ENCODE measurements at regions not wholly inside any gene's neighbourhood (a gene's known extent, or its start where the extent isn't known, plus 50 kb on each side); places are given as distances from the start of the nearest gene placed in this dataset.

- no peak for DNase-seq
Measured at GRCh38 chr2:16022548-16023240, 82.3 kb downstream of the MYCN start.

- DNase-seq = no peak
Measured at GRCh38 chr2:16021611-16022363, 81.4 kb downstream of the MYCN start.

DNA sequence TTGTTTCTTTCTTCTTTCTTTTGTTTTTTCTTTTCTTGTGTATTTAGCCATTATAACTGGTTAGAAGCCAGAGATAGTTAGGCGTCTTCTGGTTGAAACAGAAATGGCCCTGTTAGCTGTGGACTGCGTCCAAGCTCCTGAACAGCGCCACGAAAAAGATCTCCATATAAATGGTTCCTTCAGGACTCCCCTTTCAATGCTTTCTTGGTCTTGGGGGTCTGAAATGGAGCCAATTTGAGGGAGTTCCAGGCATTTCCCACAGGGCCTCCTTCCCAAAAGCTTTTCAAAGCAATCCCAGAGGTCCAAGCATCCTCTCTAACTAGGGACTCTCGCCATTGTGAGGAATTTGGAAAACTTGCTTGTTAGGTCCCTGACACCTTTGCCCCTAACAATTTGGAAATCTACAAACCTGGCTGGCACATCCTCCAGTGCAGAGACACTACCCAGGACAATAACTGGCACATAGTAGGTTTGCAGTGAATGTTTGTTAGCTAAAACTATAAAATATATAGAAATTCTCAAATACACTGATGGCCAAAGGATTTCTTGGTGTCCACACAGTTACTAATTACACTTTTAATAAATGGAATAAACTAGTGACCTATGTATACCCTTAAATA, 80.1 kb downstream of the MYCN start:
- no peak for DNase-seq

GRCh38 chr2:16019617-16020351, 79.4 kb downstream of the MYCN start:
- DNase-seq = no peak

DNA sequence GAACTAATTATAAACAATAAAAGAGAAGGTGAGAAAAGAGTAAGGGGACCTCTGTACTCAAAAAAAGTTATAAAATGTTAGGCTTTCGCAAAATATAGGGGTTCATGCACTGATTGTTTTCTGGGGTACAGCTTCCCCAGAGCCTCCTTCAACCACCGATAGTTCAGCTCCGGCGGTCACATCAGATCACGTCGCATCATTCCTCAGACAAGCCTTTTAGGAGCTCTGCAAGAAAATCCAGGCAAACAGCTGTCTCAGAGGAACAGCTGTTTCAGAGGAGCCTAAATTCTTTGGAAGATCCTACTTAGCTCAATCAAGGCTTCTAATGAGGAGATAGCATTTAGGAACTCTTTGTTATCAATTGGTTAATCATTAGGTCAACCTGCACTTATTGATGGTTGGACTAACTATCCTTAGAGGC, 78.7 kb downstream of the MYCN start:
- DNase-seq = no peak

DNA sequence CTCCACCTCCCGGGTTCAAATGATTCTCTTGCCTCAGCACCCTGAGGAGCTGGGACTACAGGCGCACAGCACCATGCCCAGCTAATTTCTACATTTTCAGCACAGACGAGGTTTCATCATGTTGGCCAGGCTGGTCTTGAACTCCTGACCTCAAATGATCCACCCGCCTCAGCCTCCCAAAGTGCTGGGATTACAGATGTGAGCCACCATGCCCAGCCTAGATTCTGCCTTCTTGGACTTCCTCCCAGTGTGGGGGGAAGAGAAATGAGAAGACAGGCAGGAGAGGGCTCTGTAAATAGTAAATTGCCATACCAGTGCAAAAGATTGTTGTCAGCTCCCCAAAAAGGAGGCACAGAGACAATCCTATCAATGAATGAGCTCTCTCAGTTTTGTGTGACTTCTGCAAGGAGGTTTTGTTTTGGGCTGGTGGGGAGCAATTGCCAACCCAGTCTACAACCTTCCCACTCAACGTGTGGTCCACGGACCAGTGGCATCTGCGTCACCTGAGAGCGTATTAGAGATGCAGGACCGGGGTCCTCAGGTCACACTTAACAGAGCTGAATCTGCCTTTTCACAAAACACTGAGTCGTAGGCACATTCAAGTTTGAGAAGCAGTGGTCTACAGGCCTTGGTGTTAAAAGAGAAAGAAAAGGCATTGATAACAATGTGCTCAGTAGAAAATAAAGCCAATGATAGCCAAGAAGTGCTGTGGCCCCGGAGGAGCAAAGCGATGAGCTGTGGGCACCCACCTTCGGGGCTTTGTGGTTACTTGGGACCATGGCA, 78.1 kb downstream of the MYCN start:
- no peak for DNase-seq

DNA sequence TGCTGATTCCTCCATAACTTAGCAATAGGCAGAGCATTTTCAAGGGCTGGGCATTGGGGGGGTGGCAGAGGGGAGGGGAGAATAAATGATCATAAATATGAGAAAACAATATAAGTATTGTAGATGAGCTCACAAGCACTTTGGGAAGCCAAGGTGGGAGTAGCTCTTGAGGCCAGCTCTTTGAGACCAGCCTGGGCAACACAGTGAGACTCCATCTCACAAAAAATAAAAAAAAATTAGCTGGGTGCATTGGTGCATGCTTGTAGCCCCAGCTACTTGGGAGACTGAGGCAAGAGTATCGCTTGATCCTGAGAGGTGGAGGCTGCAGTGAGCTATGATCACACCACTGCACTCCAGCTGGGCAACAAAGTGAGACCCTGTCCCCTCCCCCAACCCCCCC, 75.9 kb downstream of the MYCN start:
- DNase-seq = no peak

GRCh38 chr2:16015903-16016265, 75.5 kb downstream of the MYCN start:
- no peak for DNase-seq

GRCh38 chr2:16015210-16015902, 75.0 kb downstream of the MYCN start:
- no peak for DNase-seq

GRCh38 chr2:16014802-16015201, 74.5 kb downstream of the MYCN start:
- no peak for DNase-seq

DNA sequence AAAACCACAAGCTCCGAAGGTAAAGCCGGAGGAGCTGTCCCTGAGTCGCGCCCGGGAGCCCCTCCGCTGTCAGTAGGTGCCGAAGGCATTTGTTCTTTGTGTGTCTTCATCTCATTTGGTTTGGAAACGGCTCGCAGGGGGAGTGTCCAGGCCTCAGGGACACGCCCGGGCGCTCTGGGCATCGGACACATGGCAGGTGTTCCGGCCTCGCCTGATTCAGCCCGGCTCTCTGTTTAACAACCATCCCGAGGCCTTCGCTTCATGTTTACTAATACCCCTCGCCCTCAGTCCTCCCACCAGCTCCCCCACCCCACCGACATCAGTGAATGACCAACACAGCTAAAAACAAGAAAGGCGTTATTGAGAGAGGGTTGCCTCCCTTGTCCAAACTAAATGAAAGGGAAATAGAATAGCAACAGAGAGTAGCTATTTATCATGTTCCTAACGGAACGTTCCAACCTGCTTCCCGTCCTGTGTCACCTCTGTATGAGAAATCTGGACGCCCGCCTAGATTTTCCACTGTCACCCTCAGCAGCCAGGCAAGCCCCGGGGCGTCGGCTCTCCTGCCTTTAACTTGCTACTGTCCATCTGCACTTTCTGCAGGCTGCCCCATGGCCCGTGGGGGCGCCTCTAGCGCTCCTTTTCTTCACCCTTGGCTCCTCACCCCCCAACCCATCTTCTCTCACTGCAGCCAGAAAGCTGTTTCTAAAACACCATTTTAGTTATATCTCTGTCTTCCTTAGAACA, 73.9 kb downstream of the MYCN start:
- DNase-seq = no peak

DNA sequence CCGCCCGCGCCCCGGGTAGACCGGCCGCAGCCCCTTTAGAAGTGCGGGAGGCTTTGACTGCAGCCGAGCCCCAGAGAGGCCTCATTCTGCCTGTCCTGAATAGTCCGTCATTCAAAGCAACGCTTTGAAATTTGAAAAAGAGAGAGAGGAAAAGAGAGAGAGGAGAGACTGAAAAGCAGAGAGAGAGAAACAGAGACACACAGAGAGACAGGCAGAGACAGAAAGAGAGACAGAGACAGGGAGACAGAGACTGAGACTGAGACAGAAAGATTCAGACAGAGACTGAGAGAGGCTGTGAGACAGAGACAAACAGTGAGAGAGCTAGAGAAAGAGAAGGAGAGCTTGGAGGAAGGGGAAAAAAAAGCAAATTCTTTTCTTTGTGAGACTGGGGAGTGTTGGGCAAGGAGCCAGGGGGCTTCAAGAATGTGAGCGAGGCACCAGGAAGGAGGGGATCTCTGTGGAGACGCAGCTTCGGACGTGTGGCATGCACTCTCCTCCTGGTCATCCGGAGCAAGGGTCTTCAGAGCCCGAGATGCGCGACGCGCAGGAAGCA, 73.1 kb downstream of the MYCN start:
- no peak for DNase-seq

DNA sequence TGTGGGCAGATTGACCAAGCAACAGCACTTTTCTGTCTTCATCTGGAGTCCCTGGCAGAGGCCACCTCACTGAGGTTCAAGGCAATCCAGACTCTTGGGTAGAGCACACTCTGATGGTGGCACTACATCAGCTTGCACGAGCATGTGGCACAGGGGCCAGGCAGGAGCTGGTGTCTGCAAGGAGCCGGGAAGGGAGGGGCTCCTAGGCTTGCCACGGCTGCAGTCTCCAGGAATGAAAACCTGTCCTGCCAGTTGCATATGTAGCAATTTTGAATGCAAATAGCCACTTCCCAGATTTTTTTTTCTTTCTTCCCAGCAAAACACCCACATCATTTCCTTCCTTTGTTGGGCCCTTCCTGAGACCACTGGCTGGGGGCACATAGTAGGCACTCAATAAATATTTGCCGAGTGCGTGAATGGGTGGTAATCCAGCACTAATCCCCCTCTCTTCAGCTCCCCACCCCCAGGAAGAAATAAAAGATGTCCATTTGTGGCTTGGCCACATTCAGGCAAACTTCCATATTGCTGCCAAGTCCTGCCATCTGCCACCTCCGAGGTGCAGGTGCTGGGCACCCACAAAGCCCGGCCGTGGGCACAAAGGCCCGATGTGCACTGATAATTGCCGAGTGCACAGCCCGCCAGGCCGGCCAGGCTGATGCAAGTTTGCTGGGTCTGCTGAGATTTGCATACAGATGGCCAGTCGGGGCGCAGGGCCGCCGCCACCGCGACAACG, 72.4 kb downstream of the MYCN start:
- no peak for DNase-seq

- no peak for DNase-seq
Measured at GRCh38 chr2:16012029-16012596, 71.8 kb downstream of the MYCN start.

GRCh38 chr2:16011621-16011960, 71.2 kb downstream of the MYCN start:
- DNase-seq = no peak

- no peak for DNase-seq
Measured at GRCh38 chr2:16010951-16011620, 70.7 kb downstream of the MYCN start.

GRCh38 chr2:16010011-16010410, 69.7 kb downstream of the MYCN start:
- no peak for DNase-seq

- DNase-seq = no peak
Measured at GRCh38 chr2:16009560-16009959, 69.2 kb downstream of the MYCN start.

GRCh38 chr2:16008856-16009255, 68.5 kb downstream of the MYCN start:
- no peak for DNase-seq
